A172 (cell line): ENCODE measurements at regions not wholly inside any gene's neighbourhood (a gene's known extent, or its start where the extent isn't known, plus 50 kb on each side); places are given as distances from the start of the nearest gene placed in this dataset.
A peak's percentile ranks its signal among the peaks of the same experiment; 100 is the strongest.

Experiments
- DNase-seq: peaks from one replicate; pipeline ENCODE4 v3.0.0-alpha.2; 2015; ENCODE audit warnings: low spot score

DNA sequence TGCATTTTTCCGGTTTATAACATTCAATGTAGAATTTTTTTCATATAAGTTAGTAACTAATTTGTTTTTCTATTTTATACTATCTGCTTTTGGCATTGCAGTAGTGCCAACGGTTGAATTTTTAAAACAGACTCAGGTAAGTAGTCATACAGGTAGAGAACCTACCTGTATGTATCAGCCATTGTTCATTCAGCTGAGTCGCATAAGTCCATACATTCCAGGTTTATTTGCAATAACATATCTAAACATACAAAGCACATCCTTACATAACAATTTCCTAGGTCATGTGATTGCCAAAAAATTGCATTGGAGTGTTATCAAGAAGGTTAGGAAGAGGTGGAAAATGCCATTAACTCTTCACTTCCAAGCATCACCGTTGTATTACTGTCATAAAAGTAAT lies 1059.3 kb upstream of the CNTN5 start:
- no peak for DNase-seq

DNA sequence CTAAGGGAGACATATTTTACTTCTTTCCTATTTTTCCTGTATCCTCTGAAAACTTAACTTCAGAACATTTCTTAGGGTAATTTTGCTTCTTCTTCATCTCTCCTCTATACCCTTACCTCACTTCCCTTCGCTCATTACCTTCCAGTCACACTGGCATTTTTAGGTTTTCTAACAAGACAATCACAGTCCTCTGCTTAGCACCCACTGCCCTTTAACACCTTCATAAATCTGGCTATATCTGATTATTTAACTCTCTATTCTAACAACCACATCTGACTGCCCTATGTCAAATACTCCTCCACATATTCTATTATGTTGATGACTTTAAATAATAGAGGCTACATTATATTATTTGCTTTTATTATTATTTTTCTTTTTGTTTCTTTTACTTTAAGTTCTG lies 1058.0 kb upstream of the CNTN5 start:
- DNase-seq = no peak

DNA sequence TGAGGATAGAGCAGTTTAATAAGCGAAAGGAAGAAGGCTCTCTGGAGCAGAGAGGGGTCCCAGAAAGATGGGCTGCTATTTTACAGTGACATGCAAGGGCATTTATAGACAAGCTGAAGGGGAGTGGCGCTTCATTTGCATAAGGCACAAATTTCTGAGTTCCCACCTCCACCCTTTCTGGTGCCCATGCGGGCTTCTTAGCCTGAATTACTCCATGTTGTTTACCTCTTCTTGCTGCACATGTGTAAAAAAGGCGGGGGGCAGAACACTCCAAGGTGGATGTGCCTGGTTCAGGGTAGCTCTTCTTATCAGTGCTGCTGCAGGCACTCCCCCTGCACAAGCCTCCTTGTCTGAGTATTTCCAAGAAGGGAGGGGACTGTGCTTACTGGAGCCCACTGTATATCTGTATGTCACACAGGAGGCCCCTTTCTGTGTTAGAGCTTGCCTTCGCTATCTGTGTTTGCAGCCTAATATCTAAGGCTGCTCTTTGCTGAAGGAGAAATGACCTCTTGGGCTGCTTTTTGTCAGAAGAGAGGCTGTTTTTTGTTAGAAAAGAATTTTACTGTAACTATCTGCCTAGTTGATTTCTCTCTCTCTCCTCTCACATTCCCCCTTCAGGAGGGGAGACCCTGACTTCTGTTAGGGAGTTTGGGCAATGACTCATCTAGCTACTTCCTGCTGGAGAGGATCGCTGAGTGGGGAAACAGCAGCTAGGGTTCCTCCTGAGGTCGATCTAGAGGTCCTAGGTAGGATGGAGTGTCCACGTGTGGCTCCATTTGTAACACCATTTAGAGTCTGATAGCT lies 1057.0 kb upstream of the CNTN5 start:
- DNase-seq = peak; percentile 30

DNA sequence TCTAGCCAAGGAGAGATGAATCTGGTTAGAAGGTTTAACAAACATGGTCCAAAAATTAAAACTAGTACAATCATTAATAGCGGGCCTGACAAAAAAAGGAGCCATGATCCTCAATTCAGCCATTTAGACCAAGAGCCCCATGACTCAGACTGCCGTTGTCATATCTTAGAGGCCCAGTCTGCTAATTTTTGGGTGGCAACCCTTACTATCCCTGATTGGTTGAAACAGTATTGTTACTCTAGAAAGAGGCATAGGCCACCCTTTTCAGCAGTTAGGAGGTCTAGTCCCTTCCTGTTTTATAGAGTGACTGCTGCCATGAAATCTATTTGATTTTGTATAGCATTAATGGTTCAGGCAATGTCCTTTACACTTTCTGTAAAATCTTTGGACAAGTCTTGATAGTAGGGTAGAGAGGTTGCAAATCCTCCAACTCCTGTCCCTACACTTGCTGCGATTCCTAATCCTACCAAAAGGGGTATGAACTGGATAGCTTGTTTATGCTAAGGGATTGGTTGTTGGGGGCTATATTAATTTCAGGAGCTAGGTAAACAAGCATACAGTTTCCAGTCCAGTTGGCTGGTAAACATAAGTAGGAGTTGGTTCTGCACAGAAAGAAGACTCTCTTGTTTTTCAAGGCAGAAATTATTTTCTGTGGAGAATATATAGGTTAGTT lies 1056.3 kb upstream of the CNTN5 start:
- no peak for DNase-seq

DNA sequence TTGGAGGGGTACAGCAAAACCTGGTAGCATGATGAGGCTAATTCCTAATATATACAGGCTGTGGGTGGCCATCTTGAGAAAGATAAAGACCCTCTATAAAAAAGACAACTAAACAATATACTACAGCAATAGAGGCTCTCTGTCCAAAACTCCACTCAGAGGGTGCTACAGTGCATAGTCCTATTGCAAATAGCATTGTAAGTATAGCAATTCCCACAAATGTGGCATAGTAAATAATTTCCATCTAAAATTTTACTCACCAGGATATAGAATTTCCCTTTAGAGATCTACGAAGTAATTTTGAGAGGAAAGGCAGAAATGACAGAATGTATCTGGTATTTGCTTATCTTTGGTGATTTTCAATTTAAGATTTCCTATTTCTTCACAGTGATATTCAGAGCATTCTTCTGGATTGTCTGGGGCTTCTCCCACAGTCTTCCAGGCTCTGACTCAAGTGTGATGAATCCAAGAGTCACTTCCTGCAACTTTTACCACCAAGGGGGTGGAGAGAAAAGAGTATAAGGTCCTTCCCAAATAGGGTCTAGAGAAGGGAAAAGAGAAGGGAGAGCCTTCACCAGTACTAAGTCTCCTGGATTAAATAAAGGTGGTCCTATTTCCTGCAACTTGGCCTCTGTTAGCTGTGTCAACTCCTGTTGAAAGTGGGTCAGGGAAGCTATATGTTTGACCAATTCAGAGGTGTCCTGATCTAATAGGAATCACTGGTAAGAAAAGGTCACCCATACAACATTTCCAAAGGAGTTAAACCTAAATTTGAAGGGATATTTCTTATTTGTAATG lies 1054.7 kb upstream of the CNTN5 start:
- DNase-seq = peak; percentile 81

DNA sequence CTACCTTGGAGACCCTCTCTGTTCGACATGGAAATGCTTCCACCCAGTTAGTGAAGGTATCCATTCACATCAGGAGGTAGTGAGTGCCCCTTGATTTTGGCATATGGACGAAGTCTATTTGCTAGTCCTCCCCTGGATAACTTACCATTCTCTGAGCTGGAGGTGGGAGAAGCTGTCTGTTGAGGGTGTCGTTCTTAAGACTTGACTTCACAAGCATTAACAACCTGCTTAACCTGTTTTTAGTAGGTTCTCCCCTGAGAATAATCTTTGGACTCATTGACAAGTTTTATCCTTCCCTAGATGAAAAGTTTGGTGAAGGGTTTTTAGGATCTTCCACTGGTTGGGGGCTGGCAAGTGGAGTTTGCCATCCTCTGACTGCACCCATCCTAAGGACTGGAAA lies 1053.8 kb upstream of the CNTN5 start:
- no peak for DNase-seq

DNA sequence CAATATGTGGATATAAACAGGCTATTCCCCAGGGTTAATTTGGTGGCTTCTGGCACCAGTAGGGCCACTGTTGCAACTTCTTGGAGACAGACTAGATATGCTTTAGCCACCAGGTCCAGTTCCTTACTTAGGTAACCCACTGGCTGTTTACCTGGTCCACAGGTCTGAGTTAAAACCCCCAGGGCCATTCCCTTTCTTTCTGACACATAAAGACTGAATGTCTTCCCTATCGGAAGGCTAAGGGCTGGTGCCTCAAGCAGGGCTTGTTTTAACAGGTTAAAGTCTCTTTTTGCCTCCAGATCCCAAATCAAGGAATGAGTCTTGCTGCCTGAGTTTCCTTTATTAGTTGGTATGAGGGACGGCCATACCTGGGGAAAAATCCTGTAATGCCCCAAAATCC lies 1052.7 kb upstream of the CNTN5 start:
- DNase-seq = no peak

DNA sequence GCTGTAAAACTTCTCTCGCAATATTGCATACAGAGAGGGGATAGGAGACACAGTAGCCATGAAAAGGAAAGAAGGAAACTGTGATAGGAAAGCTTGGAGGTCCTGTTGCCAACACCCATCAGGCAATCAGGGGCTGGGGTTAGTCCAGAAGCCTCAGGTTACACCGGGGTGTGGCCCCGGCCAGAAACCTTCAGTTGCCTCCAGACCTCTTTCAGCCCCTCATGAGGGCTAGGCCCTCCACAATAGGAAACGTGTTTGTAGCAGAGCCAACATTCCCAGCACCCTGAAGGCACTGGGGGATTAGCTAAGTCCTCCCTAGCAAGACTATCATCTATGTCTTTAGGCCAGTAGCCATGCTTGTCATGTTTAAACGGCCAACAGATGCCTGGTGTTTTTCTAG lies 1048.0 kb upstream of the CNTN5 start:
- DNase-seq = no peak

DNA sequence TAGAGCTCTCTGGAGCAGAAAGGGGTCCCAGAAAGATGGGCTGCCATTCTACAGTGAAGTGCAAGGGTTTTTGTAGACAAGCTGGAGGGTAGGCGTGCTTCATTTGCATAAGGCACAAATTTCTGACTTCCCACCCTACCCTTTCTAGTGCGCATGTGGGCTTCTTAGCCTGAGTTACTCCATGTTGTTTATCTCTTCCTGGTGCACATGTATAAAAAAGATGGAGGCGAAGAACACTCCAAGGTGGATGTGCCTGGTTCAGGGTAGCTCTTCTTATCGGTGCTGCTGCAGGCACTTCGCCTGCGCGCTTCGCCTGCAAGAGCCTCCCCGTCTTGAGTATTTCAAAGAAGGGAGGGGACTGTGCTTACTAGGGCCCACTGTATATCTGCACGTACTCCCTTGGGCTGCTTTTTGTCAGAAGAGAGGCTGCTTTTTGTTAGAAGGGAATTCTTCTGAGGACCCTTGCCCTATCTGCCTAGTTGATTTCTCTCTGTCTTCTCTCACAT lies 1047.3 kb upstream of the CNTN5 start:
- DNase-seq = no peak

DNA sequence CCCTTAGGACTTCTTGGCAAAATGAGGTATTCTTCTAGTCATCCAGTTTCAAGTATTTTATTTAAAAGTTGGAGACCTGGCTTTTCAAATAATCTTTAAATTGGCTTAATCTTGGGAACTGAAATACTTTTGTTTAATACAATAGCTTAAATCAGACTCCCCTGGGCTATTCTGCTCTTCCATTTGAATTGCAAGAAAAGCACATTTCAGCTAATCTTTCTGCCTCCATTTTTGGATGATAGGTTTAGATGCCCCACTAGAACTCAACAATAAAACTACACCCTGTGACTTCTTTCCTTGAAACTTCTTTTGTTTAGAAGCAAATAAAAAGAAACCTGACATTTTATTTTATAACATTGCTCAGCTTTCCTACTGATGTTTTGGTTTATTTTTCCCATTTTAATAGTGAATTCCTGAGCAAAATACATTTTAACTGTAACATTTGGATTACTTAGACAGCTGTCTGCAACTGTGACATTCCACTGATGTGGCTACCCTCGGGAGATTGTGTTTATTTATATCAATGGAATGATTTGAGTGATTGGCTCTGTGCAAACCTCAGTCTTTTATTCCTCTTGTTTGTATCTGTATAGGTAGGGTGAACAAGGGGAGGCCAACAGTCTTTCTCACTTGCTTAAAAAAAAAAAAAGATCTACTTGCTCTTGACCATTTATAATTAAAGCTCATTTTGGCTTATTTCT lies 1045.8 kb upstream of the CNTN5 start:
- DNase-seq = no peak

DNA sequence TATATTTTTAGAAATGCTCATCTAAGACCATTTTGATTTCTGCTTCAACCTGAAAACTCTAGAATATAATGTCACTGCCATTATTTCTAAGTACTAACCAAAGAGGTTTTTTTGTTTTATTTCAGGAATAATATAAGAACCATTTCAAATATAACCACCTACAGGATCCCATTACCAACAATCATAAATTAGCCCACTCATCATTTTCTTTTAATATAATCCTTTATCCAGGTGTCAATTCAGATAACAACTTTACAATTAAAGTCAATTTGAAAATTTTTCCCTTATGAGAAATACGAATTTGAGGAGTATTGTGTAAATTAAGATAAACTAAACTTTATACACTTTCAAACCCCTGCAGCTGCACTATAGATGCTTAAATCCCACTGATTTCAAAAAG lies 1043.0 kb upstream of the CNTN5 start:
- no peak for DNase-seq

DNA sequence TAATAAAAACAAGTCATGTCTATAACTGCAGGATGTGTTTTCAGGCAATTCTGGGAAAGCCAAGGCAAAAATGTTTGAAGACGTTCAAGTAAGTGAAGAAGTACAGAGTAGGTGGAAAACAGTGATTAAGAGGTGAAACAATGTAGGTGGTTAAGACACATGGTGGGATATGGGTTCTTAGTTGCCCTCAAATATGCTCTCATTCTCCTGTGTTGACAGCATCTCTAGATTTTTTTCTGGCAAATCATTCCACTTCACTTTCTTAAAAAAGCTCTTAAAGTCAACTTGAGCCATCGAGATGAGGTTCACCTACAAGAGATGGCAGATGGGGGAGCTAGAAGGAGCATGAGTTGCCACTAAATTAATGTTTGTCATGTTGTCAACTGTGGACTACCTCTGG lies 1041.0 kb upstream of the CNTN5 start:
- DNase-seq = no peak

DNA sequence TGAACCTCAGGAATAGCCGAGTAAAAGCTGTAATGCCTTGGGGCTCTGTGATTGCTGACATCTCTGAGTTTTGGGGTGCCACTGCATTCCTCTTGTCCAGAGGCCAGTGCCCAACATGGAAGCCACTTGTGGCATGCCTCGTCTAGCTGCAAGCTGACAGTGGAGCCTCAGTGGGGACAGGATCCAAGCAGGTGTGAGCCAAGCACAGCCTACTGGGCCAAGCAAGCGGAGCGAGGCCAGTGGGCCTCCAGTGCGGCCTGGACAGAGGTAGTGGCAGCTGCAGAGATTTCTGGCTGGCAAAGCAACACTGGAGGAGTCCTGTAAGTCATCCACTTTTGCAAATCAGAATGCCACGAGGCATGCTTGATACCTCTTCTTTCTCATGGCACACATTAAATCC lies 1038.2 kb upstream of the CNTN5 start:
- DNase-seq = no peak

DNA sequence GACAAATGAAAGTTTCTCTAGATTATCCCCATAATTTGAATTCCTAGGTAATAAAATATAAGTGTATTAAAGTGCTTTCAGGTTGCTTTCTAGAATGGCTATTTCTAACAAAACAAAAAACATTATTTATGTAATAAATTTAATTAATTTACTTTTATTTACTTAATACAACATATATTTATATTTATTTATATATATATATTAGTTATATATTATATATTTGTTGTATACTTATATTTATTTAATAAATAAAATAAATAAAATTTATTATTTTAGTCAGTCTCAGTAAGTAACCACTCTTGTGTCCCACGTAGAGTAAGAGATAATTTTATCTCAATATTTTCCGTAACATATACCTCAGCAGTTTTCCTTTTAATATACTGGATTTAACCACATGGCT lies 1031.6 kb upstream of the CNTN5 start:
- DNase-seq = no peak

DNA sequence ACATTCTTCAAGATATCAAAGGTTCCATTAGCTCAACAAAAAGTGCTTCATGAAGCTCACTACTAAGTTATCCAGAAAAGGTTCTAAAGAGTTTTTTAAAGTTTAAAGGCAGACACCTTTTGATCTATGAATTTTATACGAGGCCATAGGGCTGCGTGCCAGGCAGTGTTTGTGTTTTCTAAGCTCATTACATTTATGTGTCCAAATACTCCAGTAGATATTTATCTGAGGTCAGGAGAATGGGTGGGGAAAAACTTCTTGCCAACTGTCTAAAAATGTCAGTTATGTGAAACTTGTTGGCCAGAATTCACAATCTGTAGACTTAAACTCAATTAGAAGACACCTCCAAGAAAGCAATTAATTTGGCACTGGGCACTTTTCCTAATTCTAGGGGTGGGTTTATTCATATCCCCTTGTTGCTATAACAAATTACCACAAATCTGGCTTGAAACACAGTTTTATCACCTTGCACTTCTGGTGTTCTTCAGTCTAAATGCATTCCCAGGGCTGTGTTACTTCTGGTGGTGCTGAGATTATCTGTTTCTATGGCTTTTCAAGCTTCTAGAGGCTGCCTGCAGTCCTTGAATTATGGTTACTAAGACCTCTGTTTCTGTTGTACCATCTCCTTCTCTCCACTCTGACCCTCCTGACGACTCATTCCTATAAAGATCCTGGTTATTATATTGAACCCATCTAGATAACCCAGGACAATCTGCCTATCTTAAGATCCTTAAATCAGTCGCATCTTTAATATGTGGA lies 1030.4 kb upstream of the CNTN5 start:
- DNase-seq = peak; percentile 7

DNA sequence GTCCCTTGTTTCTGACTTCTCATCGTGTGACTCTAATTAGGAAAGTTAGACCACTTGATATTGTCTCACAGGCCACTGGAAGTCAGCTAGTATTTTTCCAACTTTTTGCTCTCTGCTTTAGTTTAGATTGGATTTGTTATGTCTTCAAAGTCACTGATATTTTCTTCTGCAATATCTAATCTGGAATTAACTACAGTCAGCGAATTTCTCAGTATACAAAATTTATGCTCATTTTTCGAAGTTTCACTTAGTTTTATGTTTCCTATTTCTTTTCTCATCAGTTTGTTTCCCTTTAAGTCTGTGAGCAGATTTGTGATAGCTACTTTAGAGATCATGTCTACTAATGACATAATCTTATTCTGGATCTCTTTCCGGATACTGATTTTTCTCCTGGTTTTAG lies 1027.2 kb upstream of the CNTN5 start:
- DNase-seq = no peak

DNA sequence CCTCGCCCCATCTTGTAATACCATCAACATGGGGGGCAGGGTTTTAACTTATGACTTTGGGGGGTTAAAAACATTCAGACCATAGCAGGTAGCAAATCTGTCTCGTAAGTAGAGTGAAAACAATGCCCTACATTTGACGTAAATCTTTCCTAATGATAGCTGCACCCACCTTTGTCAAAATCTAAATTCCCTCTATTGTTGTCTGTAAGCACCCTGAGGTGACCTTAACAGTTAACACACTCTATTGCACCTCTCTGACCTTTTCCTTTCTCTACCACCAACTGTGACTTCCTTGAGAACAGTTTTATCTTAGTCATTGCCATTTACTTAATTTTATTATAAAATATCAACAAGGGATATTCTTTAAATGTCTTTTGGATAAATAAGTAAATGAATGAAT lies 1024.9 kb upstream of the CNTN5 start:
- no peak for DNase-seq

DNA sequence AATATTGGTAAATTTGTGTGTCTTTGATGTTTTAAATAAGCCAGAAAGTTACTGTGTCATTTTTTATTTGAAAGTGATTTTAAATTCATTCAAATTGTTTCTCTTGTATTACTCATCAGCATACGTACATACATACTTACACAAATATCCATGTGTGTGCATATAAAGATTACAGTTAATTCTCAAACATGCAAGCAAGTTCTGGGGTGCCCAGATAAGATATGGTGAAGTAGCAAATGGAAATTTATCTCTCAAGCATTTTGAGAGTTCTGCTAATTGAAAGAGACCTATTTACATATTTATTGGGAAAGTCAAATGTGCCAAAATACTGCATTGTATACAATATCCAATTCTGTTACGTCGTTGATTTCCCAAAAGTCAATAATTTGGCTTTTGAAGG lies 1024.0 kb upstream of the CNTN5 start:
- no peak for DNase-seq

DNA sequence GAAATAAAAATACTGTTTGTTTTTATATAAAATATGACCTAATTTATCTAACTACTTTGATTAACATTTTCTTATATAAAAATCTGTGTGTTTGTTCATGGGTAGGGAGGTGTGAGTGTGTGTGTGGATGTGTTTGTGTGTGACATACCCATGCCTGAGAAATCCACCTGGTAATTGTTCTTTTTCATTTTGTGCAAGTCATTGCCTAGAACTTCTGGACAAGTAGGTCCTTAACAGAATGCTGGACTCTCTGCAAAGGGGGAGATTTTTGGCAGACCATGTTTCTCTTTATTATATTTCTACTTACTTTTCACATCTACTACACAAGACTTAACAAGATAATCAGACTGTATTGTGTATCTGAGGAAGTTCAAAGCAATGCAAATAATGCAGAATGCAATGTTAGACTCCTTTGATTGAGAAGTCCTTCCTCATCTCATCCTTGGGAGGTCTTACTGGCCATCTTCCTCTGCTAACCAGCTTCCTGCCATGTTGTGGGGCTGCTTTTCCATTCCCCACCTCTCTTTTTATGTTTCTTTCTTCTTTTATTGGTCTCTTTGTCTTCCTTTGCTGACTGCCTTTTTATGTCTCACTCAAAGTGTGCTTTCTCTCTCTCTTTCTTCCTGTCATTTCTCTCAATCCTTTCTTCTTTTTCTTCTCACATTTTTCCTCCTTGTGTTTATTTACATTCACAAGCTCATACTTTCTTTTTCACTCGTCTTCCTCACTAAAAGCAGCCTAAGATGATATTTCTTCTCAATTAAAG lies 1017.0 kb upstream of the CNTN5 start:
- DNase-seq = no peak

DNA sequence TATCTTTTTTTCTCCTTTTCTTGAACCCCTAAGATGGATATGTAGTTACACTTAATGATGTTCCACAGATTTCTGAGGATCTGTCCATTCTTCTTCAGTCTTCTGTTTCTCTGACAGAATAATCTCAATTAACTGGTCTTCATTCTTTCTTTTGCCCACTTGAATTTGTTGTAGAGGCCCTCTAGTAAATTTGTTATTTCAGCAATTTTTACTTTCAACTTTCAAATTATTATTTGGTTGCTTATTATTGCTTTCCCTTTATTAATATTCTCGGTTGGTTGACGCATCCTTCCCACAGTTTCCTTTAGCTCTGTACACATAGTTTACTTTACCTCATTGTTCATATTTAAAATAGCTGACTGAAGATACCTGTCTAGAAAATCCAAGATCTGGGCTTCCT lies 1013.7 kb upstream of the CNTN5 start:
- no peak for DNase-seq

DNA sequence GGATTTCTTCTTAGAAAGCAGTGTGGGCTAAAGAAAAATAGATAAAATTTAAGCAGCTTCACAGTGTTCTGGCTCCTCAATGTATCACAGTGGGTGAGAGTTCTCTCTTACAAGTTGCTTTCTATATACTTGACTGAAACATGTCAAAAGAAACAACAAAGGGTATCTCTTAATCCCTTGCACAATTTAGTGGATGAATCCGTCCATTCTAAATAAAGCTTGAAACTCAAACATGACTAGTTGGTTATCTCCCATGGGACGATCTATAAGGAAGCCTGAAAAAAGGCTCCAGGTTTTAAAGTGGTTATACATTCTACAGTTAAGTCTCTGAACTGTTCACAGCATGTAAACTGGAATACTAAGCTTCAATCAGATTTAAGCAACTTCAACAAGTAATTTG lies 993.1 kb upstream of the CNTN5 start:
- DNase-seq = no peak
